ENCODE measurements at regions not wholly inside any gene's neighbourhood (a gene's known extent, or its start where the extent isn't known, plus 50 kb on each side); places are given as distances from the start of the nearest gene placed in this dataset.

DNA sequence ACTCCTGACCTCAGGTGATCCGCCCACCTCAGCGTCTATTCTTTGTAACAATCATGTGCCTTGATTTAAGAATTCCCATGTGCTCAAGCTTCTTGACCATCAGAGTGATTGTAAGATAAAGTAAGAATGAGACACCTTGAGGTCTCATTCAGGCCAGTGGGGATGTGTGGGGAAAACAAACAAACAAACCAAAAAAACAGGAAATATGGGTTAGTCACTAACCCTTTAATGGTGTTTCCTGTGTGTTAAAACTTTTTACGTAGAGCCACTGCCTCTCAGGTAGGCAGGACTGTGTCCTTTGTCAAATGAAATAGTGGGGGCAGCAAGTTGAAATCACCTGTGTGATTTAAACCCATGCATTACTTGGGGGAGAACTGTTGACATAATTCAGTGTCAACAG, 91.5 kb upstream of the DHRSX start:
- TF ChIP-seq POLR2A (IDR thresholded peaks at IDR 0.05; ENCODE audit: low read depth, low read length) = no peak
- TF ChIP-seq BHLHE40 (IDR thresholded peaks at IDR 0.05; ENCODE audit: low read depth, low read length) = no peak
- TF ChIP-seq, protein P1, sequence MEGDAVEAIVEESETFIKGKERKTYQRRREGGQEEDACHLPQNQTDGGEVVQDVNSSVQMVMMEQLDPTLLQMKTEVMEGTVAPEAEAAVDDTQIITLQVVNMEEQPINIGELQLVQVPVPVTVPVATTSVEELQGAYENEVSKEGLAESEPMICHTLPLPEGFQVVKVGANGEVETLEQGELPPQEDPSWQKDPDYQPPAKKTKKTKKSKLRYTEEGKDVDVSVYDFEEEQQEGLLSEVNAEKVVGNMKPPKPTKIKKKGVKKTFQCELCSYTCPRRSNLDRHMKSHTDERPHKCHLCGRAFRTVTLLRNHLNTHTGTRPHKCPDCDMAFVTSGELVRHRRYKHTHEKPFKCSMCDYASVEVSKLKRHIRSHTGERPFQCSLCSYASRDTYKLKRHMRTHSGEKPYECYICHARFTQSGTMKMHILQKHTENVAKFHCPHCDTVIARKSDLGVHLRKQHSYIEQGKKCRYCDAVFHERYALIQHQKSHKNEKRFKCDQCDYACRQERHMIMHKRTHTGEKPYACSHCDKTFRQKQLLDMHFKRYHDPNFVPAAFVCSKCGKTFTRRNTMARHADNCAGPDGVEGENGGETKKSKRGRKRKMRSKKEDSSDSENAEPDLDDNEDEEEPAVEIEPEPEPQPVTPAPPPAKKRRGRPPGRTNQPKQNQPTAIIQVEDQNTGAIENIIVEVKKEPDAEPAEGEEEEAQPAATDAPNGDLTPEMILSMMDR (conservative IDR thresholded peaks at IDR 0.05; ENCODE audit: low read depth, low read length) = no peak
- TF ChIP-seq RFX5 (IDR thresholded peaks at IDR 0.05; ENCODE audit: low read depth, low read length) = no peak
- TF ChIP-seq, protein P2, sequence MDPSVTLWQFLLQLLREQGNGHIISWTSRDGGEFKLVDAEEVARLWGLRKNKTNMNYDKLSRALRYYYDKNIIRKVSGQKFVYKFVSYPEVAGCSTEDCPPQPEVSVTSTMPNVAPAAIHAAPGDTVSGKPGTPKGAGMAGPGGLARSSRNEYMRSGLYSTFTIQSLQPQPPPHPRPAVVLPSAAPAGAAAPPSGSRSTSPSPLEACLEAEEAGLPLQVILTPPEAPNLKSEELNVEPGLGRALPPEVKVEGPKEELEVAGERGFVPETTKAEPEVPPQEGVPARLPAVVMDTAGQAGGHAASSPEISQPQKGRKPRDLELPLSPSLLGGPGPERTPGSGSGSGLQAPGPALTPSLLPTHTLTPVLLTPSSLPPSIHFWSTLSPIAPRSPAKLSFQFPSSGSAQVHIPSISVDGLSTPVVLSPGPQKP (IDR thresholded peaks at IDR 0.05; ENCODE audit: borderline replicate concordance, low read depth, low read length) = no peak
- TF ChIP-seq SMC3 (IDR thresholded peaks at IDR 0.05; ENCODE audit: low read depth, low read length) = no peak
- no peak for TF ChIP-seq MAZ (IDR thresholded peaks at IDR 0.05; ENCODE audit: borderline replicate concordance, low read depth, low read length)
- TF ChIP-seq MAFK (IDR thresholded peaks at IDR 0.05; ENCODE audit: low read depth, low read length) = no peak
- TF ChIP-seq NFE2L2 (IDR thresholded peaks at IDR 0.05; ENCODE audit: low read depth, low read length) = no peak
- TF ChIP-seq, protein P3, sequence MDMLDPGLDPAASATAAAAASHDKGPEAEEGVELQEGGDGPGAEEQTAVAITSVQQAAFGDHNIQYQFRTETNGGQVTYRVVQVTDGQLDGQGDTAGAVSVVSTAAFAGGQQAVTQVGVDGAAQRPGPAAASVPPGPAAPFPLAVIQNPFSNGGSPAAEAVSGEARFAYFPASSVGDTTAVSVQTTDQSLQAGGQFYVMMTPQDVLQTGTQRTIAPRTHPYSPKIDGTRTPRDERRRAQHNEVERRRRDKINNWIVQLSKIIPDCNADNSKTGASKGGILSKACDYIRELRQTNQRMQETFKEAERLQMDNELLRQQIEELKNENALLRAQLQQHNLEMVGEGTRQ (IDR thresholded peaks at IDR 0.05; ENCODE audit: low read depth, low read length) = no peak
